K562 (cell line): ENCODE measurements at regions not wholly inside any gene's neighbourhood (a gene's known extent, or its start where the extent isn't known, plus 50 kb on each side); places are given as distances from the start of the nearest gene placed in this dataset.
A peak's percentile ranks its signal among the peaks of the same experiment; 100 is the strongest.

Experiments
- FOXJ3 ChIP-seq: sonication (generic); formaldehyde crosslinking; IDR thresholded peaks from 2 replicates; pipeline ENCODE4 v1.4.0; 2020; ENCODE audit warnings: mild to moderate bottlenecking, missing genetic modification reagents
- REST ChIP-seq, 2 experiments: fragments of 450-650 bp; formaldehyde crosslinking in 1 of 2; IDR thresholded peaks; 2 replicates each; pipeline versions ENCODE4 v1.4.0 to v1.6.1; 2014 to 2020; ENCODE audit warnings: mild to moderate bottlenecking in 2 of 2, borderline replicate concordance in 1 of 2, low read depth in 1 of 2
- ZNF232 ChIP-seq: sonication (generic); formaldehyde crosslinking; IDR thresholded peaks from 2 replicates; pipeline ENCODE4 v1.8.0; 2022; ENCODE audit warnings: mild to moderate bottlenecking, missing genetic modification reagents
- TF ChIP-seq, protein P1 (sequence below), 2 experiments: fragments of 450-650 bp; IDR thresholded peaks; 2 replicates each; pipeline ENCODE4 v1.6.1; 2016; ENCODE audit warnings: mild to moderate bottlenecking in 2 of 2, borderline replicate concordance in 1 of 2, low read depth in 1 of 2, moderate library complexity in 1 of 2
- TF ChIP-seq, protein P2 (sequence below): fragments of 450-650 bp; IDR thresholded peaks from 2 replicates; pipeline ENCODE4 v1.7.0; 2016; ENCODE audit warnings: borderline replicate concordance

GRCh38 chr7:131072505-131073091 lies 255.1 kb upstream of the MKLN1 start (continued):
- TF ChIP-seq, protein P1, sequence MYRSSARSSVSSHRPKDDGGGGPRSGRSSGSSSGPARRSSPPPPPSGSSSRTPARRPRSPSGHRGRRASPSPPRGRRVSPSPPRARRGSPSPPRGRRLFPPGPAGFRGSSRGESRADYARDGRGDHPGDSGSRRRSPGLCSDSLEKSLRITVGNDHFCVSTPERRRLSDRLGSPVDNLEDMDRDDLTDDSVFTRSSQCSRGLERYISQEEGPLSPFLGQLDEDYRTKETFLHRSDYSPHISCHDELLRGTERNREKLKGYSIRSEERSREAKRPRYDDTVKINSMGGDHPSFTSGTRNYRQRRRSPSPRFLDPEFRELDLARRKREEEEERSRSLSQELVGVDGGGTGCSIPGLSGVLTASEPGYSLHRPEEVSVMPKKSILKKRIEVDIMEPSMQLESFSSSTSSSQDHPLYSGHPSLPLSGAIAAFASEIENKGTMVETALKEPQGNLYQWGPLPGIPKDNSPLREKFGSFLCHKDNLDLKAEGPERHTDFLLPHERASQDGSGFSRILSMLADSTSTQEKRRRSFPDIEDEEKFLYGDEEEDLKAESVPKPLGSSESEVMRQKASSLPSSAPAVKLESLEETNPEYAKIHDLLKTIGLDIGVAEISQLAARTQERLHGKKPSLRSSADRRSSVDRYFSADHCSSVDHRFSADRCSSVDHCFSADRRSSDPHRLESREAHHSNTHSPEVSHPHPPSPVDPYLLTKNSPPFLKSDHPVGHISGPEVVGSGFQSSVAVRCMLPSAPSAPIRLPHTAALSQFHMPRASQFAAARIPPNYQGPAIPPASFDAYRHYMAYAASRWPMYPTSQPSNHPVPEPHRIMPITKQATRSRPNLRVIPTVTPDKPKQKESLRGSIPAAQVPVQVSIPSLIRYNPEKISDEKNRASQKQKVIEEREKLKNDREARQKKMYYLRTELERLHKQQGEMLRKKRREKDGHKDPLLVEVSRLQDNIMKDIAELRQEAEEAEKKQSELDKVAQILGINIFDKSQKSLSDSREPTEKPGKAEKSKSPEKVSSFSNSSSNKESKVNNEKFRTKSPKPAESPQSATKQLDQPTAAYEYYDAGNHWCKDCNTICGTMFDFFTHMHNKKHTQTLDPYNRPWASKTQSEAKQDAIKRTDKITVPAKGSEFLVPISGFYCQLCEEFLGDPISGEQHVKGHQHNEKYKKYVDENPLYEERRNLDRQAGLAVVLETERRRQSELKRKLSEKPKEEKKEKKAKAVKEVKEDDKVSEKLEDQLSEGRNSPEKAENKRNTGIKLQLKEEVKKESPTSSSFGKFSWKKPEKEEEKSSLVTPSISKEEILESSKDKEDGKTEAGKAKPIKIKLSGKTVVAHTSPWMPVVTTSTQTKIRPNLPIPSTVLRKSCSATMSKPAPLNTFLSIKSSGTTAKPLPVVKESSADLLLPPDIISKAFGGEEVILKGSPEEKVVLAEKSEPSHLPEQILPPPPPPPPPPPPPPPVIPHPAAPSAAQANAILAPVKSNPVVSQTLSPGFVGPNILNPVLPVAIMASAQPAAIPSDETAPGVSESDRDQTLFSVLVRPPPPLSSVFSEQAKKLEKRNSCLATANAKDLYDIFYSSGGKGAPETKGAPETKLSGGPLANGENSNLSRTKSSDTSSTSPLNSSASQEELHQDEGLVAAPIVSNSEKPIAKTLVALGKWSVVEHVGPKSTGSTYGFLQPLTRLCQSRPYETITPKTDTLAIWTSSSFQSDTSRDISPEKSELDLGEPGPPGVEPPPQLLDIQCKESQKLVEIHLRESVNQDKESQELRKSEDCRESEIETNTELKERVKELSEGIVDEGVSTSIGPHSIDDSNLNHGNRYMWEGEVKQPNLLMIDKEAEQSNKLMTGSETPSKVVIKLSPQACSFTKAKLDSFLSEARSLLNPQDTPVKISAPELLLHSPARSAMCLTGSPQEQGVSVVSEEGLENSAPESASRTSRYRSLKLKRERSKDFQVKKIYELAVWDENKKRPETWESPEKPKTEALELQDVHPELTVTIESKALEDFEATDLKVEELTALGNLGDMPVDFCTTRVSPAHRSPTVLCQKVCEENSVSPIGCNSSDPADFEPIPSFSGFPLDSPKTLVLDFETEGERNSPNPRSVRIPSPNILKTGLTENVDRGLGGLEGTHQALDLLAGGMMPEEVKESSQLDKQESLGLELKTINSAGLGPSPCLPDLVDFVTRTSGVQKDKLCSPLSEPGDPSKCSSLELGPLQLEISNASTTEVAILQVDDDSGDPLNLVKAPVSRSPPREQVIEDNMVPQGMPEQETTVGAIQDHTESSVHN (IDR thresholded peaks at IDR 0.05; ENCODE audit: borderline replicate concordance in 1 of 2, low read depth in 1 of 2): peak in 1 of 2 experiments; percentile 40; a peak in 1 of 4 replicates
- TF ChIP-seq REST (IDR thresholded peaks at IDR 0.05; ENCODE audit: borderline replicate concordance) (no peak), REST (CRISPR knock-in tag; IDR thresholded peaks at IDR 0.05; ENCODE audit: low read depth) (no peak), FOXJ3 (CRISPR knock-in tag) (no peak), ZNF232 (CRISPR knock-in tag) (no peak)
- TF ChIP-seq, protein P2, sequence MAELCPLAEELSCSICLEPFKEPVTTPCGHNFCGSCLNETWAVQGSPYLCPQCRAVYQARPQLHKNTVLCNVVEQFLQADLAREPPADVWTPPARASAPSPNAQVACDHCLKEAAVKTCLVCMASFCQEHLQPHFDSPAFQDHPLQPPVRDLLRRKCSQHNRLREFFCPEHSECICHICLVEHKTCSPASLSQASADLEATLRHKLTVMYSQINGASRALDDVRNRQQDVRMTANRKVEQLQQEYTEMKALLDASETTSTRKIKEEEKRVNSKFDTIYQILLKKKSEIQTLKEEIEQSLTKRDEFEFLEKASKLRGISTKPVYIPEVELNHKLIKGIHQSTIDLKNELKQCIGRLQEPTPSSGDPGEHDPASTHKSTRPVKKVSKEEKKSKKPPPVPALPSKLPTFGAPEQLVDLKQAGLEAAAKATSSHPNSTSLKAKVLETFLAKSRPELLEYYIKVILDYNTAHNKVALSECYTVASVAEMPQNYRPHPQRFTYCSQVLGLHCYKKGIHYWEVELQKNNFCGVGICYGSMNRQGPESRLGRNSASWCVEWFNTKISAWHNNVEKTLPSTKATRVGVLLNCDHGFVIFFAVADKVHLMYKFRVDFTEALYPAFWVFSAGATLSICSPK: no peak
